HCT116 (cell line): ENCODE measurements at regions not wholly inside any gene's neighbourhood (a gene's known extent, or its start where the extent isn't known, plus 50 kb on each side); places are given as distances from the start of the nearest gene placed in this dataset.

ENCODE experiments used
- ATAC-seq: fragments of 200-7000 bp; cut with Tn5 transposase; 2 replicates; pipeline ENCODE4 v1.9.1; 2020; ENCODE audit warnings: mild to moderate bottlenecking, moderate library complexity
- BruUV-seq: library from RNA; stranded (reverse); fragments of 400-500 nt; replicated peaks from 2 replicates; lab custom pipeline; 2021; lab: Mats Ljungman, UMichigan
- CTCF ChIA-PET: fragments of 300-600 bp; sonication (Branson Sonifier 250); formaldehyde crosslinking; loops from one replicate; lab custom pipeline; 2021; ENCODE audit warnings: antibody characterized with exemption; lab: Charles Lee
- POLR2A ChIA-PET: fragments of 300-600, 350-600 bp; sonication (Branson Sonifier 250); formaldehyde crosslinking; loops from one replicate; lab custom pipeline; 2021; ENCODE audit warnings: antibody characterized with exemption; lab: Charles Lee
- RAD21 ChIA-PET, 2 experiments: fragments of 300-600 bp; sonication (Branson Sonifier 250); formaldehyde crosslinking; loops; one replicate each; lab custom pipeline; 2023; ENCODE audit warnings: low total read pairs in 2 of 2; ENCODE audit not compliant: uncharacterized antibody in 2 of 2, unreplicated experiment in 2 of 2, low non-redundant PET in 1 of 2; lab: Charles Lee
- DNase-seq: peaks from one replicate; pipeline ENCODE4 v3.0.0-alpha.2; 2010; ENCODE audit warnings: low read depth, low spot score
- H2AFZ ChIP-seq: fragments of 200-600 bp; shearing (Covaris generic), sonication (generic); 2 replicates; pipeline ENCODE4 v1.6.1; 2017; ENCODE audit warnings: low read depth, mixed run types, mixed read lengths, antibody characterized with exemption, low read length; ENCODE audit not compliant: poor library complexity, severe bottlenecking
- H3K27ac ChIP-seq: 2 replicates; pipeline ENCODE4 v1.5.1; 2012; ENCODE audit warnings: low read depth, low read length
- H3K27me3 ChIP-seq: fragments of 200-600 bp; sonication (generic); 2 replicates; pipeline ENCODE4 v1.6.1; 2016; ENCODE audit warnings: mixed run types, low read length, mixed read lengths; ENCODE audit not compliant: insufficient read depth
- H3K36me3 ChIP-seq, 2 experiments: fragments of 200-500 bp in 1 of 2; fragments of 200-600 bp in 1 of 2; sonication (Bioruptor generic) in 1 of 2; sonication (generic) in 1 of 2; 2 replicates each; pipeline versions ENCODE4 v1.5.1 to v1.6.1; 2014 to 2016; ENCODE audit warnings: low read length in 2 of 2, inconsistent platforms in 1 of 2, mixed read lengths in 1 of 2, mixed run types in 1 of 2; ENCODE audit not compliant: insufficient read depth in 2 of 2, control insufficient read depth in 1 of 2
- H3K4me1 ChIP-seq, 2 experiments: fragments of 200-600 bp in 1 of 2; sonication (generic) in 1 of 2; 2 replicates each; pipeline versions ENCODE4 v1.5.1 to v1.6.1; 2012 to 2017; ENCODE audit warnings: low read length in 2 of 2, inconsistent platforms in 1 of 2, mild to moderate bottlenecking in 1 of 2, mixed read lengths in 1 of 2, mixed run types in 1 of 2, moderate library complexity in 1 of 2; ENCODE audit not compliant: insufficient read depth in 2 of 2, control insufficient read depth in 1 of 2
- H3K4me2 ChIP-seq: fragments of 200-600 bp; sonication (generic); 2 replicates; pipeline ENCODE4 v1.6.1; 2017; ENCODE audit warnings: mixed run types, low read length, mixed read lengths
- H3K4me3 ChIP-seq, 2 experiments: fragments of 200-600 bp in 1 of 2; sonication (generic) in 1 of 2; replicated peaks in 1 of 2; 2 replicates each; pipeline ENCODE4 v1.5.1; 2011 to 2016; ENCODE audit warnings: low read length in 2 of 2, control low read depth in 1 of 2, low read depth in 1 of 2, mild to moderate bottlenecking in 1 of 2, mixed read lengths in 1 of 2, mixed run types in 1 of 2
- H3K79me2 ChIP-seq: fragments of 200-600 bp; sonication (generic); 2 replicates; pipeline ENCODE4 v1.6.1; 2017; ENCODE audit warnings: mild to moderate bottlenecking, mixed run types, low read length, moderate library complexity, mixed read lengths; ENCODE audit not compliant: insufficient read depth
- H3K9ac ChIP-seq: fragments of 200-600 bp; sonication (generic); 2 replicates; pipeline ENCODE4 v1.6.1; 2016; ENCODE audit warnings: low read length, mixed read lengths
- H3K9me2 ChIP-seq: fragments of 200-600 bp; sonication (generic), shearing (Covaris generic); 2 replicates; pipeline ENCODE4 v1.6.1; 2017; ENCODE audit warnings: mixed run types, mild to moderate bottlenecking, moderate library complexity; ENCODE audit not compliant: insufficient read depth
- H3K9me3 ChIP-seq, 2 experiments: fragments of 200-500 bp in 1 of 2; fragments of 200-600 bp in 1 of 2; sonication (Bioruptor generic) in 1 of 2; sonication (generic) in 1 of 2; 2 replicates each; pipeline ENCODE4 v1.6.1; 2014 to 2017; ENCODE audit warnings: low read length in 2 of 2, mixed read lengths in 2 of 2, inconsistent platforms in 1 of 2, low read depth in 1 of 2, mild to moderate bottlenecking in 1 of 2, mixed run types in 1 of 2, moderate library complexity in 1 of 2; ENCODE audit not compliant: control insufficient read depth in 1 of 2, insufficient read depth in 1 of 2
- H4K20me1 ChIP-seq: fragments of 200-600 bp; sonication (generic), shearing (Covaris generic); 2 replicates; pipeline ENCODE4 v1.6.1; 2017; ENCODE audit warnings: mixed run types, mild to moderate bottlenecking, moderate library complexity; ENCODE audit not compliant: insufficient read depth
- CEBPB ChIP-seq: IDR thresholded peaks from 2 replicates; pipeline ENCODE4 v1.6.1; 2012; ENCODE audit warnings: low read depth
- EGR1 ChIP-seq: IDR thresholded peaks from 2 replicates; pipeline ENCODE4 v1.6.1; 2012; ENCODE audit warnings: low read depth
- ELF1 ChIP-seq: IDR thresholded peaks from 2 replicates; pipeline ENCODE4 v1.6.1; 2012; ENCODE audit warnings: low read depth, borderline replicate concordance
- EZH2 ChIP-seq: fragments of 200-600 bp; sonication (generic); IDR thresholded peaks from 2 replicates; pipeline ENCODE4 v1.6.1; 2017; ENCODE audit warnings: antibody characterized with exemption, mixed run types
- EZH2phosphoT487 ChIP-seq: fragments of 200-600 bp; IDR thresholded peaks from 2 replicates; pipeline ENCODE4 v1.6.1; 2018; ENCODE audit warnings: antibody characterized with exemption, borderline replicate concordance
- FOSL1 ChIP-seq: IDR thresholded peaks from 2 replicates; pipeline ENCODE4 v1.6.1; 2012; ENCODE audit warnings: low read depth
- JUND ChIP-seq: IDR thresholded peaks from 2 replicates; pipeline ENCODE4 v1.6.1; 2012
- POLR2A ChIP-seq: IDR thresholded peaks from 2 replicates; pipeline ENCODE4 v1.7.0; 2011; ENCODE audit warnings: borderline replicate concordance; ENCODE audit not compliant: insufficient read depth, insufficient read length; ENCODE audit errors: extremely low read depth
- POLR2AphosphoS5 ChIP-seq: IDR thresholded peaks from 2 replicates; pipeline ENCODE4 v1.6.1; 2011; ENCODE audit warnings: mild to moderate bottlenecking, low read depth, low read length, moderate library complexity
- RAD21 ChIP-seq: IDR thresholded peaks from 2 replicates; pipeline ENCODE4 v1.6.1; 2012; ENCODE audit warnings: low read depth, mild to moderate bottlenecking
- SIN3A ChIP-seq: IDR thresholded peaks from 2 replicates; pipeline ENCODE4 v1.6.1; 2012; ENCODE audit warnings: low read depth
- SRF ChIP-seq: IDR thresholded peaks from 2 replicates; pipeline ENCODE4 v1.6.1; 2012; ENCODE audit warnings: low read depth
- TCF7L2 ChIP-seq: IDR thresholded peaks from 2 replicates; pipeline ENCODE4 v1.7.0; 2011; ENCODE audit warnings: borderline replicate concordance, inconsistent platforms; ENCODE audit not compliant: insufficient read depth, insufficient read length; ENCODE audit errors: extremely low read depth
- intact Hi-C: fragments of 100-400 bp; cut with micrococcal nuclease; formaldehyde crosslinking; loops from 2 replicates; pipeline ENCODE4 v1.10.0; 2022
- TF ChIP-seq, protein P1 (sequence below), 3 experiments: fragments of 200-600 bp in 1 of 3; sonication (generic) in 1 of 3; IDR thresholded peaks in 2 of 3; conservative IDR thresholded peaks in 1 of 3; 2 replicates each; pipeline ENCODE4 v1.5.1; 2012 to 2017; ENCODE audit warnings: low read depth in 2 of 3, low read length in 2 of 3, antibody characterized with exemption in 1 of 3, borderline replicate concordance in 1 of 3, control low read depth in 1 of 3, mild to moderate bottlenecking in 1 of 3, mixed read lengths in 1 of 3, mixed run types in 1 of 3, moderate library complexity in 1 of 3; ENCODE audit not compliant: insufficient read depth in 1 of 3
- TF ChIP-seq, protein P2 (sequence below): IDR thresholded peaks from 2 replicates; pipeline ENCODE4 v1.6.1; 2012

DNA sequence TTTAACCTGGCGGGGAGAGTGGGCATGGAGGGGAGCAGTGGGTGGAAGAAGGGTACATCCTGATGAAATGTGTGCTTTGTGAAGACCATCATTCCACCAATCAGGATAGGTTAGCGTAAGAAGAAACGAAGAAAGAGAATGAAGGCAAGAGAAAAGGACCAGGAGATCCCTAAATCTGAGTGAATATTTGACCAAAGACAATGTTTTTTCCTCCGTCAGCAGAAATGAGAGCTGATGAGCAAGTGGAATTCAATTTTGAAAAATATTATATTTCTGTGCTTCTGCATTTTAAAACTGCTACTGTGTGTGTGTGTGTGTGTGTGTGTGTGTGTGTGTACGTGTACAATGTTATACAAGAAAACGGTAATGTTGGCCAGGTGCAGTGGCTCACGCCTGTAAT lies 58.3 kb upstream of the NOCT start:
- RAD21 ChIA-PET = no interaction called here
- intact Hi-C loops = no loop called here
- H3K36me3 ChIP-seq = no peaks in the 10 kb centered on the region
- no peak overlapping the region for H3K27ac ChIP-seq
- no peaks in the 10 kb centered on the region for H3K27me3 ChIP-seq
- TF ChIP-seq FOSL1 = no peak
- no peak for TF ChIP-seq EGR1
- TF ChIP-seq SRF = no peak
- TF ChIP-seq EZH2phosphoT487 = no peak
- TF ChIP-seq JUND = no peak
- no peak for TF ChIP-seq CEBPB
- TF ChIP-seq TCF7L2 = no peak
- TF ChIP-seq SIN3A = no peak
- no peaks in the 10 kb centered on the region for H3K79me2 ChIP-seq
- H3K9me2 ChIP-seq = no peaks in the 10 kb centered on the region
- CTCF ChIA-PET = no interaction called here
- H3K9ac ChIP-seq = no peak overlapping the region
- BruUV-seq = no TSS peak
- no peaks in the 10 kb centered on the region for H3K9me3 ChIP-seq
- H3K4me2 ChIP-seq = no peak overlapping the region
- DNase-seq (no peak), ATAC-seq (no peak)
- POLR2A ChIA-PET = interaction anchor here (1.3 kb wide), 1 partner anchor 61 kb away, joined by 5 read pairs; no protein-coding TSS in a partner anchor
- H3K4me1 ChIP-seq = peaks cover 0 to 3% of the 10 kb centered on the region in 2 experiments; a peak in 2 of 4 replicates
- H2AFZ ChIP-seq = no peak overlapping the region
- H4K20me1 ChIP-seq = no peaks in the 10 kb centered on the region
- no peak overlapping the region for H3K4me3 ChIP-seq

- CTCF ChIA-PET = no interaction called here
- Histone ChIP-seq H3K9me2 (no peaks in the 10 kb centered on the region), H3K79me2 (no peaks in the 10 kb centered on the region), H3K4me2 (no peak overlapping the region), H3K4me1 (peaks cover 0 to 5% of the 10 kb centered on the region in 2 experiments; a peak in 2 of 4 replicates), H3K9ac (no peak overlapping the region), H4K20me1 (no peaks in the 10 kb centered on the region), H3K9me3 (no peaks in the 10 kb centered on the region), H3K36me3 (no peaks in the 10 kb centered on the region), H3K27me3 (no peaks in the 10 kb centered on the region), H2AFZ (no peak overlapping the region), H3K4me3 (no peak overlapping the region), H3K27ac (no peak overlapping the region)
- ATAC-seq (no peak), DNase-seq (no peak)
- TF ChIP-seq SRF (no peak), POLR2AphosphoS5 (no peak), SIN3A (no peak), EGR1 (no peak), EZH2 (no peak), ELF1 (no peak), EZH2phosphoT487 (no peak), RAD21 (no peak), POLR2A (no peak)
- TF ChIP-seq, protein P1, sequence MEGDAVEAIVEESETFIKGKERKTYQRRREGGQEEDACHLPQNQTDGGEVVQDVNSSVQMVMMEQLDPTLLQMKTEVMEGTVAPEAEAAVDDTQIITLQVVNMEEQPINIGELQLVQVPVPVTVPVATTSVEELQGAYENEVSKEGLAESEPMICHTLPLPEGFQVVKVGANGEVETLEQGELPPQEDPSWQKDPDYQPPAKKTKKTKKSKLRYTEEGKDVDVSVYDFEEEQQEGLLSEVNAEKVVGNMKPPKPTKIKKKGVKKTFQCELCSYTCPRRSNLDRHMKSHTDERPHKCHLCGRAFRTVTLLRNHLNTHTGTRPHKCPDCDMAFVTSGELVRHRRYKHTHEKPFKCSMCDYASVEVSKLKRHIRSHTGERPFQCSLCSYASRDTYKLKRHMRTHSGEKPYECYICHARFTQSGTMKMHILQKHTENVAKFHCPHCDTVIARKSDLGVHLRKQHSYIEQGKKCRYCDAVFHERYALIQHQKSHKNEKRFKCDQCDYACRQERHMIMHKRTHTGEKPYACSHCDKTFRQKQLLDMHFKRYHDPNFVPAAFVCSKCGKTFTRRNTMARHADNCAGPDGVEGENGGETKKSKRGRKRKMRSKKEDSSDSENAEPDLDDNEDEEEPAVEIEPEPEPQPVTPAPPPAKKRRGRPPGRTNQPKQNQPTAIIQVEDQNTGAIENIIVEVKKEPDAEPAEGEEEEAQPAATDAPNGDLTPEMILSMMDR (IDR thresholded peaks at IDR 0.05 in 2 of 3, conservative IDR thresholded peaks at IDR 0.05 in 1 of 3; ENCODE audit: borderline replicate concordance in 1 of 3, insufficient read depth in 1 of 3, low read depth in 2 of 3, low read length in 2 of 3) = no peak
- TF ChIP-seq, protein P2, sequence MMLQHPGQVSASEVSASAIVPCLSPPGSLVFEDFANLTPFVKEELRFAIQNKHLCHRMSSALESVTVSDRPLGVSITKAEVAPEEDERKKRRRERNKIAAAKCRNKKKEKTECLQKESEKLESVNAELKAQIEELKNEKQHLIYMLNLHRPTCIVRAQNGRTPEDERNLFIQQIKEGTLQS = no peak
- intact Hi-C loops = no loop called here
- POLR2A ChIA-PET = no interaction called here
- no TSS peak for BruUV-seq
- RAD21 ChIA-PET = no interaction called here
These were observed 61.2 kb upstream of the NOCT start for GRCh38 chr4:138954428-138954827.
